ENCODE measurements at regions not wholly inside any gene's neighbourhood (a gene's known extent, or its start where the extent isn't known, plus 50 kb on each side); places are given as distances from the start of the nearest gene placed in this dataset.

DNA sequence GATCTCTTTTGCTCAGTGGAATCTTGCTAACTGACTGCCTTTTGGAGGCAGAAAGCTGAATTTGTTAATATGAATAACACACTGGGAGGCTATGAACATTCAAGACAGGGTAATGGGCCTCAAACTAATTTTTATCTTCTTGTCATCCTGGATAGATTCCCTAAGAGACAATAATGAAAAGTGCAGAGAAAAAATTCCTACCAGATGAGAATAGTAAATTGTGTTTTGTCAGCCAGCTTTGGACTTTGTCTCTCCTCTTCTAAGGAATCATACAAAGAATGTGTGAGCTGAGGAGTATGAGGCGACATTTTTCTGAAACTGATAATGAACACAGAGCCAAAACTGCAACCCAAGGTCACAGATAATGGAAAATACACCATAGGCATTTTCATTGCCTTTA, 649.3 kb downstream of the IQCM start:
- no peaks in the 10 kb centered on the region for H3K27me3 ChIP-seq
- TF ChIP-seq, protein P1, sequence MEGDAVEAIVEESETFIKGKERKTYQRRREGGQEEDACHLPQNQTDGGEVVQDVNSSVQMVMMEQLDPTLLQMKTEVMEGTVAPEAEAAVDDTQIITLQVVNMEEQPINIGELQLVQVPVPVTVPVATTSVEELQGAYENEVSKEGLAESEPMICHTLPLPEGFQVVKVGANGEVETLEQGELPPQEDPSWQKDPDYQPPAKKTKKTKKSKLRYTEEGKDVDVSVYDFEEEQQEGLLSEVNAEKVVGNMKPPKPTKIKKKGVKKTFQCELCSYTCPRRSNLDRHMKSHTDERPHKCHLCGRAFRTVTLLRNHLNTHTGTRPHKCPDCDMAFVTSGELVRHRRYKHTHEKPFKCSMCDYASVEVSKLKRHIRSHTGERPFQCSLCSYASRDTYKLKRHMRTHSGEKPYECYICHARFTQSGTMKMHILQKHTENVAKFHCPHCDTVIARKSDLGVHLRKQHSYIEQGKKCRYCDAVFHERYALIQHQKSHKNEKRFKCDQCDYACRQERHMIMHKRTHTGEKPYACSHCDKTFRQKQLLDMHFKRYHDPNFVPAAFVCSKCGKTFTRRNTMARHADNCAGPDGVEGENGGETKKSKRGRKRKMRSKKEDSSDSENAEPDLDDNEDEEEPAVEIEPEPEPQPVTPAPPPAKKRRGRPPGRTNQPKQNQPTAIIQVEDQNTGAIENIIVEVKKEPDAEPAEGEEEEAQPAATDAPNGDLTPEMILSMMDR (IDR thresholded peaks at IDR 0.05) = no peak
- no peak for TF ChIP-seq POLR2AphosphoS5 (IDR thresholded peaks at IDR 0.05; ENCODE audit: insufficient read depth in 1 of 2, low read depth in 1 of 2)
- no peak for TF ChIP-seq POLR2A (IDR thresholded peaks at IDR 0.05)
- no peak overlapping the region for H3K27ac ChIP-seq
- intact Hi-C loops (cut with DNase I) = no loop called here
- H3K4me1 ChIP-seq = no peaks in the 10 kb centered on the region
- H3K4me3 ChIP-seq = no peak overlapping the region
- no peaks in the 10 kb centered on the region for H3K9me3 ChIP-seq
- H3K36me3 ChIP-seq = no peaks in the 10 kb centered on the region
- DNase-seq (ENCODE audit: extremely low spot score in 2 of 2) = no peak

GRCh38 chr4:149164282-149164681, 651.4 kb downstream of the IQCM start:
- Histone ChIP-seq H3K9me3 (no peaks in the 10 kb centered on the region), H3K4me1 (no peaks in the 10 kb centered on the region), H3K36me3 (no peaks in the 10 kb centered on the region), H3K27me3 (no peaks in the 10 kb centered on the region), H3K4me3 (no peak overlapping the region), H3K27ac (no peak overlapping the region)
- intact Hi-C loops (cut with DNase I) = no loop called here
- DNase-seq (ENCODE audit: extremely low spot score in 2 of 2) = no peak
- TF ChIP-seq POLR2AphosphoS5 (IDR thresholded peaks at IDR 0.05; ENCODE audit: insufficient read depth in 1 of 2, low read depth in 1 of 2) = no peak
- TF ChIP-seq, protein P1 (IDR thresholded peaks at IDR 0.05) = no peak
- TF ChIP-seq POLR2A (IDR thresholded peaks at IDR 0.05) = no peak

DNA sequence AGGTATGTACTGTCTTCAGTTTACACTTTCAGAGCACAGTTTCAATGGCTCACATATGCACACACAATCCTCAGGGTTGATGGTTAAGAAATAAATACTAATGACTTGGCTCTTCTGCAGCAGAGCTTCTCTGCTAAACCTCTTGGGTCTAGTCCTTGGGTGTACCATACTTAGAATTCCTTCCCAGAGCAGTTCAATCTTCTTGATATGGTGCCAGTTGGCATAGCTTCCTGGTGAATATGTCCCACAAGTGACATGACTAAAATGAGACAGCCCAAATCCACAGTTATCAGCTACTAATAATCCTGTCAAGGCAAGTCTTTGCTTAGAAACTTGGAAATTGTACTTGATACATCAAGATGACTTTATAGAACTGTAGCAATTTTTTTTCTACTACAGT, 654.4 kb downstream of the IQCM start:
- DNase-seq (ENCODE audit: extremely low spot score in 2 of 2) = no peak
- H3K4me3 ChIP-seq = no peak overlapping the region
- H3K4me1 ChIP-seq = no peaks in the 10 kb centered on the region
- intact Hi-C loops (cut with DNase I) = no loop called here
- no peaks in the 10 kb centered on the region for H3K27me3 ChIP-seq
- no peaks in the 10 kb centered on the region for H3K36me3 ChIP-seq
- no peak overlapping the region for H3K27ac ChIP-seq
- TF ChIP-seq POLR2AphosphoS5 (IDR thresholded peaks at IDR 0.05; ENCODE audit: insufficient read depth in 1 of 2, low read depth in 1 of 2) (no peak), POLR2A (IDR thresholded peaks at IDR 0.05) (no peak)
- TF ChIP-seq, protein P1 (IDR thresholded peaks at IDR 0.05) = no peak
- H3K9me3 ChIP-seq = no peaks in the 10 kb centered on the region

DNA sequence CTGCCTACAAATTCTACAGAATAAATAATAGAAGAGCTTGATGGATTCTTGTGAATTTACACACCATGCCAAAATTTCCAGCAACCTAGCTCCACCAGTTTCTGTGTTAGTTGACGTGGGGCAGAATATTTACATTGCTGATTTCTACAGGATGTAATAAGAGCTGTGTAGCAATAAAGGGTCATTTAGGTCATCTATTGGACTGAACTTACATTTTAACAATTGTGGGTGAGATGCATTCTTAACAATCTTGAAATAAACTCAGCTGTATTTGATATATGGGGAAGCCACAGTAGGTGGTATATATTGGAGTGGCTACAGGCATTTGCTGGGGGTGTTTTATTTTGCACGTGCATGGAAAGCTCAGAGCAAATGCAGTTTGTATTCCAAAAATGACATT, 655.3 kb downstream of the IQCM start:
- no peak for DNase-seq (ENCODE audit: extremely low spot score in 2 of 2)
- intact Hi-C loops (cut with DNase I) = no loop called here
- Histone ChIP-seq H3K4me3 (no peak overlapping the region), H3K36me3 (no peaks in the 10 kb centered on the region), H3K27me3 (no peaks in the 10 kb centered on the region), H3K9me3 (no peaks in the 10 kb centered on the region), H3K27ac (no peak overlapping the region), H3K4me1 (no peaks in the 10 kb centered on the region)
- TF ChIP-seq, protein P1 (IDR thresholded peaks at IDR 0.05) = no peak
- TF ChIP-seq POLR2AphosphoS5 (IDR thresholded peaks at IDR 0.05; ENCODE audit: insufficient read depth in 1 of 2, low read depth in 1 of 2) (no peak), POLR2A (IDR thresholded peaks at IDR 0.05) (no peak)

DNA sequence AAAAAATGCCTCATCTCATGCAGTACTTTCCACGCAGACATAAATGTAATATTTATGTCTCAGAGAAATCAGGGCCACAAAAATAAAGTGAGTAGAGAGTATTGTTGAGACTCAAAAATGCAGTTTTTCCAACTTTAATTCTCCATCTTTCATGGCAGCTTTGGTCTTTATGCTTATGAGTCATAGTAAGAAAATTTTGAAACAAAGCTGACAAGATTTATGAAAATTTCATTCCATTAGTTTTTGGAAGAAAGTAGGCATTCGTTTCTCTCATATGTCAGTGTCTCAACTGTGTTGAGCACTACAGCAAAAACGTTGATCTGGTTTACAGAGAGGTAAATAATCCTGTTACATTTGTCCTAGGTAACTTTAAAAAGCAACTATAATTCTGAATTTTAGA, 656.8 kb downstream of the IQCM start:
- no peak for DNase-seq (ENCODE audit: extremely low spot score in 2 of 2)
- Histone ChIP-seq H3K27ac (no peak overlapping the region), H3K36me3 (no peaks in the 10 kb centered on the region), H3K4me1 (no peaks in the 10 kb centered on the region), H3K4me3 (no peak overlapping the region), H3K9me3 (no peaks in the 10 kb centered on the region), H3K27me3 (no peaks in the 10 kb centered on the region)
- TF ChIP-seq, protein P1 (IDR thresholded peaks at IDR 0.05) = no peak
- no peak for TF ChIP-seq POLR2AphosphoS5 (IDR thresholded peaks at IDR 0.05; ENCODE audit: insufficient read depth in 1 of 2, low read depth in 1 of 2)
- no peak for TF ChIP-seq POLR2A (IDR thresholded peaks at IDR 0.05)
- intact Hi-C loops (cut with DNase I) = no loop called here

Measured in vagina (tissue), 2 donors.